ENCODE measurements at regions not wholly inside any gene's neighbourhood (a gene's known extent, or its start where the extent isn't known, plus 50 kb on each side); places are given as distances from the start of the nearest gene placed in this dataset.

DNA sequence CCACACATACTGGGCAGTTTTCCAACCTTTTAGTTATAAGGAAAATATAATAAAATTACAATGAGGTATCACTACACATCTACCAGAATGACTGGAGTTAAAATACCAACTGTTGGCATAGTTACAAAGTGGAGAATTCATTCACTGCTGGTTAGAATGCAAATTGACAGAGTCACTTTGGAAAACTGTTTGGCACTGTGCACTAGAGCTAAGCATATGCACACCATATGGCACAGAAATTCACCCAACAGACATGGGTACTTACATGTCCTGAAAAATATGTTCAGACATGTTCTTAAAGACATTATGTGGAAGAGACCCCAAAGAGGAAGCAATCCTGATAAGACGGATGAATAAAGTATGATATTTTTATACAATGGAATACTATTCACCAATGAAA, 686.1 kb upstream of the RAB6C start:
- TF ChIP-seq, protein P1, sequence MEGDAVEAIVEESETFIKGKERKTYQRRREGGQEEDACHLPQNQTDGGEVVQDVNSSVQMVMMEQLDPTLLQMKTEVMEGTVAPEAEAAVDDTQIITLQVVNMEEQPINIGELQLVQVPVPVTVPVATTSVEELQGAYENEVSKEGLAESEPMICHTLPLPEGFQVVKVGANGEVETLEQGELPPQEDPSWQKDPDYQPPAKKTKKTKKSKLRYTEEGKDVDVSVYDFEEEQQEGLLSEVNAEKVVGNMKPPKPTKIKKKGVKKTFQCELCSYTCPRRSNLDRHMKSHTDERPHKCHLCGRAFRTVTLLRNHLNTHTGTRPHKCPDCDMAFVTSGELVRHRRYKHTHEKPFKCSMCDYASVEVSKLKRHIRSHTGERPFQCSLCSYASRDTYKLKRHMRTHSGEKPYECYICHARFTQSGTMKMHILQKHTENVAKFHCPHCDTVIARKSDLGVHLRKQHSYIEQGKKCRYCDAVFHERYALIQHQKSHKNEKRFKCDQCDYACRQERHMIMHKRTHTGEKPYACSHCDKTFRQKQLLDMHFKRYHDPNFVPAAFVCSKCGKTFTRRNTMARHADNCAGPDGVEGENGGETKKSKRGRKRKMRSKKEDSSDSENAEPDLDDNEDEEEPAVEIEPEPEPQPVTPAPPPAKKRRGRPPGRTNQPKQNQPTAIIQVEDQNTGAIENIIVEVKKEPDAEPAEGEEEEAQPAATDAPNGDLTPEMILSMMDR (IDR thresholded peaks at IDR 0.05; ENCODE audit: low read depth, low read length): no peak
- no peak for TF ChIP-seq EZH2phosphoT487 (IDR thresholded peaks at IDR 0.05; ENCODE audit: low read depth)
